NCI-H82 treated with DMSO at 0.1 percent for 48 hours (cell line): ENCODE measurements at regions not wholly inside any gene's neighbourhood (a gene's known extent, or its start where the extent isn't known, plus 50 kb on each side); places are given as distances from the start of the nearest gene placed in this dataset.

ENCODE experiments used
- DNase-seq: peaks from one replicate; lab custom pipeline; 2025; ENCODE audit not compliant: unreplicated experiment; lab: John Stamatoyannopoulos, UW

GRCh38 chr11:71357414-71357813 is 90.8 kb downstream of the DHCR7 start:
- no peak for DNase-seq

- no peak for DNase-seq
These were observed 91.3 kb downstream of the DHCR7 start for GRCh38 chr11:71356904-71357303.

GRCh38 chr11:71356280-71356876 is 91.8 kb downstream of the DHCR7 start:
- DNase-seq: no peak

GRCh38 chr11:71355281-71355680 is 92.9 kb downstream of the DHCR7 start:
- no peak for DNase-seq

GRCh38 chr11:71354394-71355105 is 93.6 kb downstream of the DHCR7 start:
- DNase-seq: no peak

GRCh38 chr11:71352748-71353147 is 95.4 kb downstream of the DHCR7 start:
- DNase-seq: no peak

GRCh38 chr11:71352226-71352625 is 96.0 kb downstream of the DHCR7 start:
- DNase-seq: no peak

GRCh38 chr11:71349627-71350026 is 97.2 kb upstream of the SHANK2 start:
- DNase-seq: no peak

GRCh38 chr11:71343828-71344400 is 91.5 kb upstream of the SHANK2 start:
- DNase-seq: no peak

- DNase-seq: peak; percentile 0
These were observed 90.8 kb upstream of the SHANK2 start for GRCh38 chr11:71342951-71343827.

- DNase-seq: no peak
These were observed 89.7 kb upstream of the SHANK2 start for GRCh38 chr11:71342116-71342515.

- no peak for DNase-seq
These were observed 89.2 kb upstream of the SHANK2 start for GRCh38 chr11:71341596-71341995.

GRCh38 chr11:71341173-71341572 is 88.8 kb upstream of the SHANK2 start:
- DNase-seq: no peak

- no peak for DNase-seq
These were observed 87.8 kb upstream of the SHANK2 start for GRCh38 chr11:71340086-71340606.

GRCh38 chr11:71339396-71339881 is 87.1 kb upstream of the SHANK2 start:
- no peak for DNase-seq

GRCh38 chr11:71338801-71339395 is 86.5 kb upstream of the SHANK2 start:
- no peak for DNase-seq

- no peak for DNase-seq
These were observed 84.8 kb upstream of the SHANK2 start for GRCh38 chr11:71336996-71337754.

- peak; percentile 10 for DNase-seq
These were observed 84.0 kb upstream of the SHANK2 start for GRCh38 chr11:71336176-71336995.

GRCh38 chr11:71335371-71335770 is 83.0 kb upstream of the SHANK2 start:
- DNase-seq: no peak
